HuH-7.5 (cell line): ENCODE measurements at regions not wholly inside any gene's neighbourhood (a gene's known extent, or its start where the extent isn't known, plus 50 kb on each side); places are given as distances from the start of the nearest gene placed in this dataset.

Source experiments
- DNase-seq: peaks from one replicate; pipeline ENCODE4 v3.0.0; 2011; ENCODE audit warnings: low spot score

- no peak for DNase-seq
Measured at GRCh38 chr12:113684908-113685782, 213.5 kb upstream of the LHX5 start.

- DNase-seq: no peak
Measured at GRCh38 chr12:113684053-113684907, 212.6 kb upstream of the LHX5 start.

- DNase-seq: no peak
Measured at GRCh38 chr12:113683574-113683973, 211.9 kb upstream of the LHX5 start.

- no peak for DNase-seq
Measured at GRCh38 chr12:113680868-113681267, 209.2 kb upstream of the LHX5 start.

- no peak for DNase-seq
Measured at GRCh38 chr12:113678223-113679119, 206.8 kb upstream of the LHX5 start.

GRCh38 chr12:113676547-113676946 lies 204.9 kb upstream of the LHX5 start:
- no peak for DNase-seq

- no peak for DNase-seq
Measured at GRCh38 chr12:113676117-113676516, 204.4 kb upstream of the LHX5 start.

- DNase-seq: no peak
Measured at GRCh38 chr12:113674996-113675395, 203.3 kb upstream of the LHX5 start.

GRCh38 chr12:113674302-113674701 lies 202.6 kb upstream of the LHX5 start:
- DNase-seq: no peak

GRCh38 chr12:113673458-113674238 lies 202.0 kb upstream of the LHX5 start:
- no peak for DNase-seq

GRCh38 chr12:113670742-113671141 lies 199.1 kb upstream of the LHX5 start:
- DNase-seq: no peak

- DNase-seq: no peak
Measured at GRCh38 chr12:113667676-113668356, 196.1 kb upstream of the LHX5 start.

- no peak for DNase-seq
Measured at GRCh38 chr12:113667095-113667494, 195.4 kb upstream of the LHX5 start.

GRCh38 chr12:113666223-113666622 lies 194.6 kb upstream of the LHX5 start:
- no peak for DNase-seq

- DNase-seq: no peak
Measured at GRCh38 chr12:113665457-113665856, 193.8 kb upstream of the LHX5 start.

- DNase-seq: no peak
Measured at GRCh38 chr12:113664224-113664681, 192.6 kb upstream of the LHX5 start.

GRCh38 chr12:113663396-113663795 lies 191.7 kb upstream of the LHX5 start:
- DNase-seq: no peak

- DNase-seq: no peak
Measured at GRCh38 chr12:113660936-113661335, 189.3 kb upstream of the LHX5 start.

- DNase-seq: no peak
Measured at GRCh38 chr12:113659416-113659815, 187.7 kb upstream of the LHX5 start.

- DNase-seq: no peak
Measured at GRCh38 chr12:113659015-113659414, 187.3 kb upstream of the LHX5 start.
